H1 (cell line): ENCODE measurements at regions not wholly inside any gene's neighbourhood (a gene's known extent, or its start where the extent isn't known, plus 50 kb on each side); places are given as distances from the start of the nearest gene placed in this dataset.

Source experiments
- CTCF ChIA-PET: fragments of 300-600 bp; sonication (Branson Sonifier 250); formaldehyde crosslinking; loops from one replicate; lab custom pipeline; 2021; ENCODE audit not compliant: partially characterized antibody; lab: Charles Lee
- POLR2A ChIA-PET: fragments of 300-600 bp; sonication (Branson Sonifier 250); formaldehyde crosslinking; loops from one replicate; lab custom pipeline; 2021; ENCODE audit warnings: inconsistent platforms; ENCODE audit not compliant: partially characterized antibody; lab: Charles Lee
- DNase-seq, 2 experiments: peaks; one replicate each; pipeline versions ENCODE4 v3.0.0 to v3.0.0-alpha.2; 2010 to 2022; ENCODE audit warnings: low spot score in 2 of 2, low read depth in 1 of 2, mixed read lengths in 1 of 2
- FAIRE-seq: peaks from 2 replicates; lab custom pipeline; 2011; peaks lifted over from hg19 to GRCh38; lab: Jason Lieb, UNC
- H2AFZ ChIP-seq: 2 replicates; pipeline ENCODE4 v1.8.1; 2012; ENCODE audit warnings: low read length, inconsistent platforms
- H2AK5ac ChIP-seq: 2 replicates; pipeline ENCODE4 v1.6.1; 2013; ENCODE audit warnings: low read depth, low read length
- H2BK120ac ChIP-seq: replicated peaks from 2 replicates; pipeline ENCODE3; 2013; ENCODE audit warnings: low read depth, low read length, inconsistent platforms
- H2BK12ac ChIP-seq: 2 replicates; pipeline ENCODE4 v1.6.1; 2013; ENCODE audit warnings: low read depth, low read length
- H2BK15ac ChIP-seq: 2 replicates; pipeline ENCODE4 v1.6.1; 2013; ENCODE audit warnings: low read length
- H2BK20ac ChIP-seq: 2 replicates; pipeline ENCODE4 v1.6.1; 2013; ENCODE audit warnings: low read length
- H2BK5ac ChIP-seq: 2 replicates; pipeline ENCODE4 v1.6.1; 2013; ENCODE audit warnings: low read depth, low read length
- H3K14ac ChIP-seq: 2 replicates; pipeline ENCODE4 v1.6.1; 2013; ENCODE audit warnings: inconsistent platforms; ENCODE audit not compliant: insufficient read length
- H3K18ac ChIP-seq: 2 replicates; pipeline ENCODE4 v1.6.1; 2013; ENCODE audit warnings: low read length; ENCODE audit errors: extremely low read depth
- H3K23ac ChIP-seq: 2 replicates; pipeline ENCODE4 v1.6.1; 2013; ENCODE audit warnings: inconsistent platforms; ENCODE audit not compliant: insufficient read length
- H3K23me2 ChIP-seq: 2 replicates; pipeline ENCODE4 v1.6.1; 2013; ENCODE audit warnings: low read depth, low read length
- H3K27ac ChIP-seq: 2 replicates; pipeline ENCODE4 v1.6.1; 2011; ENCODE audit warnings: low read depth, low read length, inconsistent platforms
- H3K27me3 ChIP-seq, 4 experiments: replicated peaks in 1 of 4; 1 replicate in 1 of 4; 2 replicates in 3 of 4; pipeline versions ENCODE4 v1.6.1 to v1.8.1; 2011 to 2013; ENCODE audit warnings: low read length in 3 of 4, mild to moderate bottlenecking in 3 of 4, inconsistent platforms in 2 of 4, mixed read lengths in 2 of 4, moderate library complexity in 1 of 4; ENCODE audit not compliant: control insufficient read depth in 3 of 4, insufficient read depth in 3 of 4; ENCODE audit errors: extremely low read depth in 1 of 4
- H3K36me3 ChIP-seq, 4 experiments: 2 replicates each; pipeline versions ENCODE4 v1.6.1 to v1.8.1; 2011 to 2013; ENCODE audit warnings: mild to moderate bottlenecking in 4 of 4, low read length in 3 of 4, moderate library complexity in 2 of 4, control low read depth in 1 of 4, inconsistent platforms in 1 of 4; ENCODE audit not compliant: insufficient read depth in 4 of 4, control insufficient read depth in 2 of 4
- H3K4ac ChIP-seq: replicated peaks from 2 replicates; pipeline ENCODE3; 2013; ENCODE audit warnings: low read length, low read depth, mixed read lengths, inconsistent platforms; ENCODE audit not compliant: insufficient read length
- H3K4me1 ChIP-seq, 4 experiments: replicated peaks in 1 of 4; 1 replicate in 1 of 4; 2 replicates in 3 of 4; pipeline versions ENCODE4 v1.6.1 to v1.8.1; 2011 to 2013; ENCODE audit warnings: low read length in 3 of 4, inconsistent platforms in 2 of 4, mixed read lengths in 1 of 4; ENCODE audit not compliant: insufficient read depth in 4 of 4, control insufficient read depth in 3 of 4
- H3K4me2 ChIP-seq, 2 experiments: 2 replicates each; pipeline versions ENCODE4 v1.6.1 to v1.8.1; 2011 to 2013; ENCODE audit warnings: low read depth in 2 of 2, low read length in 2 of 2, control low read depth in 1 of 2, inconsistent platforms in 1 of 2, mild to moderate bottlenecking in 1 of 2; ENCODE audit not compliant: insufficient read depth in 1 of 2
- H3K4me3 ChIP-seq, 4 experiments: fragments of 200-600, 300-600 bp in 1 of 4; sonication (generic), shearing (Covaris generic), sonication (Bioruptor Twin) in 1 of 4; 2 replicates each; pipeline versions ENCODE4 v1.5.1 to v1.8.1; 2011 to 2016; ENCODE audit warnings: low read length in 4 of 4, low read depth in 3 of 4, control low read depth in 2 of 4, inconsistent platforms in 2 of 4, mild to moderate bottlenecking in 2 of 4, mixed read lengths in 1 of 4, moderate library complexity in 1 of 4; ENCODE audit not compliant: insufficient read depth in 2 of 4; ENCODE audit errors: extremely low read depth in 1 of 4
- H3K56ac ChIP-seq: replicated peaks from 2 replicates; pipeline ENCODE3; 2013; ENCODE audit warnings: low read depth, mild to moderate bottlenecking, mixed read lengths, low read length, inconsistent platforms; ENCODE audit not compliant: insufficient read length
- H3K79me1 ChIP-seq: 2 replicates; pipeline ENCODE4 v1.6.1; 2013; ENCODE audit warnings: low read depth, low read length, control low read depth
- H3K79me2 ChIP-seq, 2 experiments: 2 replicates each; pipeline versions ENCODE4 v1.6.1 to v1.8.1; 2012 to 2013; ENCODE audit warnings: low read length in 2 of 2, mild to moderate bottlenecking in 2 of 2, inconsistent platforms in 1 of 2; ENCODE audit not compliant: insufficient read depth in 2 of 2, control insufficient read depth in 1 of 2
- H3K9ac ChIP-seq, 4 experiments: replicated peaks in 1 of 4; 1 replicate in 1 of 4; 2 replicates in 3 of 4; pipeline versions ENCODE4 v1.6.1 to v1.8.1; 2011 to 2013; ENCODE audit warnings: low read depth in 3 of 4, low read length in 3 of 4, control low read depth in 2 of 4, mild to moderate bottlenecking in 2 of 4, moderate library complexity in 2 of 4, inconsistent platforms in 1 of 4; ENCODE audit errors: extremely low read depth in 1 of 4
- H3K9me3 ChIP-seq, 2 experiments: 2 replicates each; pipeline versions ENCODE4 v1.6.1 to v1.8.1; 2012 to 2013; ENCODE audit warnings: mild to moderate bottlenecking in 2 of 2, moderate library complexity in 2 of 2, control low read depth in 1 of 2, inconsistent platforms in 1 of 2, low read depth in 1 of 2, low read length in 1 of 2, mixed read lengths in 1 of 2; ENCODE audit not compliant: insufficient read depth in 2 of 2
- H4K20me1 ChIP-seq, 2 experiments: replicated peaks in 1 of 2; 2 replicates each; pipeline versions ENCODE3 to v1.8.1; 2011 to 2013; ENCODE audit warnings: inconsistent platforms in 2 of 2, low read length in 2 of 2, mild to moderate bottlenecking in 1 of 2; ENCODE audit not compliant: insufficient read depth in 2 of 2, control insufficient read depth in 1 of 2
- H4K5ac ChIP-seq: 2 replicates; pipeline ENCODE4 v1.6.1; 2013; ENCODE audit warnings: low read length, low read depth, mixed read lengths, inconsistent platforms; ENCODE audit not compliant: insufficient read length
- H4K8ac ChIP-seq: 2 replicates; pipeline ENCODE4 v1.8.0; 2013; ENCODE audit warnings: mild to moderate bottlenecking, moderate library complexity, low read length, inconsistent platforms; ENCODE audit not compliant: insufficient read depth; ENCODE audit errors: extremely low read depth
- H4K91ac ChIP-seq: replicated peaks from 2 replicates; pipeline ENCODE3; 2013; ENCODE audit warnings: low read length, mixed read lengths, inconsistent platforms; ENCODE audit not compliant: insufficient read length
- ATF3 ChIP-seq: IDR thresholded peaks from 2 replicates; pipeline ENCODE4 v1.6.1; 2011; ENCODE audit warnings: low read depth, mild to moderate bottlenecking, low read length; ENCODE audit not compliant: insufficient read depth
- CHD2 ChIP-seq: IDR thresholded peaks from 2 replicates; pipeline ENCODE4 v1.6.1; 2012; ENCODE audit warnings: low read length, improper control_type of control experiment
- CREB1 ChIP-seq: IDR thresholded peaks from 2 replicates; pipeline ENCODE4 v1.6.1; 2012; ENCODE audit warnings: inconsistent platforms
- MAFK ChIP-seq: IDR thresholded peaks from 2 replicates; pipeline ENCODE4 v1.6.1; 2012; ENCODE audit warnings: low read depth, mild to moderate bottlenecking, improper control_type of control experiment, low read length
- MAX ChIP-seq: IDR thresholded peaks from 2 replicates; pipeline ENCODE4 v1.6.1; 2012; ENCODE audit warnings: inconsistent platforms
- RFX5 ChIP-seq: IDR thresholded peaks from 2 replicates; pipeline ENCODE4 v1.6.1; 2011; ENCODE audit warnings: low read depth, low read length, improper control_type of control experiment, borderline replicate concordance
- RNF2 ChIP-seq: fragments of 200-900, 300-1000 bp; sonication (generic); IDR thresholded peaks from 2 replicates; pipeline ENCODE4 v1.7.1; 2016; ENCODE audit warnings: borderline replicate concordance, low read depth, mild to moderate bottlenecking, antibody characterized with exemption, low read length; ENCODE audit not compliant: poor library complexity, severe bottlenecking; ENCODE audit errors: missing control alignments
- SIRT6 ChIP-seq: IDR thresholded peaks from one replicate; pipeline ENCODE4 v1.7.1; 2012; ENCODE audit warnings: low read length, inconsistent platforms
- ZNF274 ChIP-seq: IDR thresholded peaks from 2 replicates; pipeline ENCODE4 v1.7.0; 2012; ENCODE audit warnings: low read length, borderline replicate concordance; ENCODE audit errors: extremely low read depth
- WGBS, 2 experiments: shearing (Covaris generic) in 1 of 2; methylation state at CpG; one replicate each; pipeline versions ENCODE4 v1.1.6 to v1.1.7; 2013 to 2015; ENCODE audit warnings: low lambda C conversion rate in 2 of 2, mixed read lengths in 2 of 2, inconsistent platforms in 1 of 2, low coverage in 1 of 2, missing lambda C conversion rate in 1 of 2; ENCODE audit not compliant: insufficient replicate concordance in 2 of 2, insufficient coverage in 1 of 2, insufficient read length in 1 of 2; ENCODE audit errors: extremely low coverage in 1 of 2, missing lambda C conversion rate in 1 of 2; 5-methylcytosine and 5-hydroxymethylcytosine counted together

- H3K9me3 ChIP-seq: no peaks in the 10 kb centered on the region
- no peak for FAIRE-seq
- no peak overlapping the region for H2BK12ac ChIP-seq
- H3K23me2 ChIP-seq: no peaks in the 10 kb centered on the region
- no peak overlapping the region for H3K14ac ChIP-seq
- H2BK120ac ChIP-seq: no peak overlapping the region
- ChIA-PET POLR2A (no interaction called here), CTCF (interaction anchor here (2.0 kb wide), 1 partner anchor 9 kb away, joined by 5 read pairs; no protein-coding TSS in a partner anchor)
- no peak overlapping the region for H3K23ac ChIP-seq
- no peak for DNase-seq
- no peaks in the 10 kb centered on the region for H3K79me2 ChIP-seq
- H3K79me1 ChIP-seq: no peaks in the 10 kb centered on the region
- H4K8ac ChIP-seq: no peak overlapping the region
- H3K4me2 ChIP-seq: no peak overlapping the region
- WGBS, 2 experiments: 90% methylated on average over 1 of the region's 1 CpG; no CpG with 5 or more reads in 1 of the 2 experiments
- no peaks in the 10 kb centered on the region; a peak in 1 of 8 replicates for H3K36me3 ChIP-seq
- H4K91ac ChIP-seq: no peak overlapping the region
- no peak overlapping the region for H3K9ac ChIP-seq
- H3K56ac ChIP-seq: no peak overlapping the region
- no peak overlapping the region for H3K18ac ChIP-seq
- H3K4me1 ChIP-seq: no peaks in the 10 kb centered on the region
- no peak overlapping the region for H2BK20ac ChIP-seq
- no peaks in the 10 kb centered on the region for H4K20me1 ChIP-seq
- no peak overlapping the region for H3K4ac ChIP-seq
- TF ChIP-seq SIRT6: no peak
- TF ChIP-seq ZNF274: no peak
- TF ChIP-seq MAFK: no peak
- no peak for TF ChIP-seq RFX5
- TF ChIP-seq CHD2: no peak
- no peak for TF ChIP-seq CREB1
- no peak for TF ChIP-seq MAX
- no peak for TF ChIP-seq ATF3
- no peak for TF ChIP-seq RNF2
- H2BK15ac ChIP-seq: no peak overlapping the region
- no peak overlapping the region for H2BK5ac ChIP-seq
- H4K5ac ChIP-seq: no peak overlapping the region
- H3K4me3 ChIP-seq: no peak overlapping the region
- H2AK5ac ChIP-seq: no peak overlapping the region
- H3K27me3 ChIP-seq: no peaks in the 10 kb centered on the region
- H3K27ac ChIP-seq: no peak overlapping the region
- H2AFZ ChIP-seq: no peak overlapping the region
Observed at GRCh38 chr3:36652104-36652503, 112.2 kb downstream of the DCLK3 start.
